ENCODE measurements at regions not wholly inside any gene's neighbourhood (a gene's known extent, or its start where the extent isn't known, plus 50 kb on each side); places are given as distances from the start of the nearest gene placed in this dataset.

- ChIA-PET CTCF (no interaction called here), POLR2A (no interaction called here)
- DNase-seq (ENCODE audit: low read depth, low spot score), result no peak
- TF ChIP-seq CTCF (IDR thresholded peaks at IDR 0.05; ENCODE audit: insufficient read depth, low read length, missing control alignments), result no peak
- H3K4me3 ChIP-seq (ENCODE audit: low read depth, low read length), result no peak overlapping the region
These were observed 138.0 kb upstream of the SMIM31 start for GRCh38 chr4:164615964-164616363.

GRCh38 chr4:164616961-164617360 is 137.0 kb upstream of the SMIM31 start:
- POLR2A ChIA-PET, result no interaction called here
- TF ChIP-seq CTCF (IDR thresholded peaks at IDR 0.05; ENCODE audit: insufficient read depth, low read length, missing control alignments), result no peak
- CTCF ChIA-PET, result no interaction called here
- H3K4me3 ChIP-seq (ENCODE audit: low read depth, low read length), result no peak overlapping the region
- no peak for DNase-seq (ENCODE audit: low read depth, low spot score)

- no peak for DNase-seq (ENCODE audit: low read depth, low spot score)
- ChIA-PET CTCF (no interaction called here), POLR2A (no interaction called here)
- H3K4me3 ChIP-seq (ENCODE audit: low read depth, low read length), result no peak overlapping the region
- no peak for TF ChIP-seq CTCF (IDR thresholded peaks at IDR 0.05; ENCODE audit: insufficient read depth, low read length, missing control alignments)
These were observed 136.5 kb upstream of the SMIM31 start for GRCh38 chr4:164617426-164617825.

GRCh38 chr4:164617911-164618310 is 136.0 kb upstream of the SMIM31 start:
- CTCF ChIA-PET, result no interaction called here
- no peak overlapping the region for H3K4me3 ChIP-seq (ENCODE audit: low read depth, low read length)
- POLR2A ChIA-PET, result no interaction called here
- no peak for TF ChIP-seq CTCF (IDR thresholded peaks at IDR 0.05; ENCODE audit: insufficient read depth, low read length, missing control alignments)
- DNase-seq (ENCODE audit: low read depth, low spot score), result no peak

GRCh38 chr4:164621886-164622521 is 131.9 kb upstream of the SMIM31 start:
- DNase-seq (ENCODE audit: low read depth, low spot score), result no peak
- ChIA-PET CTCF (no interaction called here), POLR2A (no interaction called here)
- no peak for TF ChIP-seq CTCF (IDR thresholded peaks at IDR 0.05; ENCODE audit: insufficient read depth, low read length, missing control alignments)
- no peak overlapping the region for H3K4me3 ChIP-seq (ENCODE audit: low read depth, low read length)

GRCh38 chr4:164623099-164623498 is 130.8 kb upstream of the SMIM31 start:
- no peak for DNase-seq (ENCODE audit: low read depth, low spot score)
- no peak for TF ChIP-seq CTCF (IDR thresholded peaks at IDR 0.05; ENCODE audit: insufficient read depth, low read length, missing control alignments)
- POLR2A ChIA-PET, result no interaction called here
- no peak overlapping the region for H3K4me3 ChIP-seq (ENCODE audit: low read depth, low read length)
- CTCF ChIA-PET, result no interaction called here

Data from AG04449 (cell line).